ENCODE measurements at regions not wholly inside any gene's neighbourhood (a gene's known extent, or its start where the extent isn't known, plus 50 kb on each side); places are given as distances from the start of the nearest gene placed in this dataset.
A peak's percentile ranks its signal among the peaks of the same experiment; 100 is the strongest.
"Not testable (repeated sequence)": the region's sequence is repeated elsewhere in the genome, so short reads cannot be mapped to it uniquely, and the experiment has no call there.

DNA sequence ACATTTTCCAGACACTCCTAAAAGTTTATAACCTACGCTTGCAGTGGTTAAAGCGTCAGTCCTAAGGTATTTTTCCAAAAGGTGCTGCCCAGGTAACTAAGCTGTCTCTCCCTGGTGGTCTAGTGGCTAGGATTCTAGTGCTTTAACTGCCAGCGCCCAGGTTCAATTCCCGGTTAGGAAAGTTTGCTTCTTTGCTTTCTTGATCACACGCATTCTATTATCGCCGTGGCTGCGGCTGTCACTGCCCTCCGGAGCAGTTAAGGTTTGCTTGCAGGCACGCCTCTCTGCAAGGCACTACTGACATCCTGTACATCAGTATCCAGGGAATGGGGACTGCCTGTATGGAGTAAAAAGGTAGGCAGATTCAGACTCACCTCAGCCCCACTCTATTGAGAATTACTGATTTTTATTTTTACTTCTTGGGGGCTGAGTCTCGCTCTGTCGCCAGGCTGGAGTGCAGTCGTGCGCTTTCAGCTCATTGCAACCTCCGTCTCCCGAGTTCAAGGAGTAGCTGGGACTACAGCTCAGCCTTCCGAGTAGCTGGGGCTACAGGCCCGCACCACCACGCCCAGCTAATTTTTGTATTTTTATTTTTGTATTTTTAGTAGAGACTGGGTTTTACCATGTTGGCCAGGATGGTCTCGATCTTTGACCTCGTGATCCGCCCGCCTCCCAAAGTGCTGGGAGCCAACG is 53.2 kb upstream of the CFAP126 start:
- no peaks in the 10 kb centered on the region for H3K4me1 Mint-ChIP-seq (ENCODE audit: low read depth, unreplicated experiment)
- H3K9me3 Mint-ChIP-seq (ENCODE audit: unreplicated experiment), result peaks cover 4% of the 10 kb centered on the region
- H3K4me3 Mint-ChIP-seq (ENCODE audit: unreplicated experiment), result no peak overlapping the region
- no peak overlapping the region for H3K27ac Mint-ChIP-seq (ENCODE audit: unreplicated experiment)
- no peak for DNase-seq (ENCODE audit: low read depth)
- TF ChIP-seq EZH2 (IDR thresholded peaks at IDR 0.05; ENCODE audit: insufficient read depth, low read length) (no peak), CTCF (IDR thresholded peaks at IDR 0.05; ENCODE audit: insufficient read depth, low read depth, low read length) (no peak)
- Histone ChIP-seq H3K9me3 (ENCODE audit: insufficient read depth, low read depth, low read length) (no peaks in the 10 kb centered on the region), H3K4me2 (ENCODE audit: low read length) (peak overlapping the region; percentile 74), H3K79me2 (ENCODE audit: insufficient read depth, low read length) (no peaks in the 10 kb centered on the region), H3K4me3 (ENCODE audit: insufficient read depth, low read depth, low read length) (no peak overlapping the region), H3K9ac (ENCODE audit: low read length) (no peak overlapping the region), H4K20me1 (ENCODE audit: insufficient read depth, low read length) (no peaks in the 10 kb centered on the region), H3K27me3 (ENCODE audit: insufficient read depth, low read length) (no peaks in the 10 kb centered on the region), H3K4me1 (ENCODE audit: insufficient read depth, low read length) (peaks cover 3% of the 10 kb centered on the region), H3K36me3 (ENCODE audit: insufficient read depth, low read length) (no peaks in the 10 kb centered on the region), H2AFZ (ENCODE audit: low read depth, low read length) (no peak overlapping the region), H3K27ac (ENCODE audit: low read depth, low read length) (no peak overlapping the region)
- no peak for FAIRE-seq
- H3K36me3 Mint-ChIP-seq (ENCODE audit: low read depth, unreplicated experiment), result no peaks in the 10 kb centered on the region
- H3K27me3 Mint-ChIP-seq (ENCODE audit: low read depth, unreplicated experiment), result peaks cover 11% of the 10 kb centered on the region

GRCh38 chr1:161417536-161417935 is 49.9 kb upstream of the CFAP126 start:
- H3K4me1 Mint-ChIP-seq (ENCODE audit: low read depth, unreplicated experiment); H3K27ac ChIP-seq (ENCODE audit: low read depth, low read length); H3K9ac ChIP-seq (ENCODE audit: low read length); H3K27ac Mint-ChIP-seq (ENCODE audit: unreplicated experiment); H3K9me3 Mint-ChIP-seq (ENCODE audit: unreplicated experiment); DNase-seq (ENCODE audit: low read depth); H3K36me3 ChIP-seq (ENCODE audit: insufficient read depth, low read length); FAIRE-seq; H3K4me1 ChIP-seq (ENCODE audit: insufficient read depth, low read length); H3K27me3 ChIP-seq (ENCODE audit: insufficient read depth, low read length); H3K79me2 ChIP-seq (ENCODE audit: insufficient read depth, low read length); H3K4me3 Mint-ChIP-seq (ENCODE audit: unreplicated experiment); H4K20me1 ChIP-seq (ENCODE audit: insufficient read depth, low read length); H3K9me3 ChIP-seq (ENCODE audit: insufficient read depth, low read depth, low read length); H3K4me3 ChIP-seq (ENCODE audit: insufficient read depth, low read depth, low read length); H3K4me2 ChIP-seq (ENCODE audit: low read length); H3K36me3 Mint-ChIP-seq (ENCODE audit: low read depth, unreplicated experiment); H2AFZ ChIP-seq (ENCODE audit: low read depth, low read length): not testable (repeated sequence)
- peaks cover 10% of the 10 kb centered on the region for H3K27me3 Mint-ChIP-seq (ENCODE audit: low read depth, unreplicated experiment)

All from astrocyte (in vitro differentiated cells and primary cell).